ENCODE measurements at regions not wholly inside any gene's neighbourhood (a gene's known extent, or its start where the extent isn't known, plus 50 kb on each side); places are given as distances from the start of the nearest gene placed in this dataset.

DNA sequence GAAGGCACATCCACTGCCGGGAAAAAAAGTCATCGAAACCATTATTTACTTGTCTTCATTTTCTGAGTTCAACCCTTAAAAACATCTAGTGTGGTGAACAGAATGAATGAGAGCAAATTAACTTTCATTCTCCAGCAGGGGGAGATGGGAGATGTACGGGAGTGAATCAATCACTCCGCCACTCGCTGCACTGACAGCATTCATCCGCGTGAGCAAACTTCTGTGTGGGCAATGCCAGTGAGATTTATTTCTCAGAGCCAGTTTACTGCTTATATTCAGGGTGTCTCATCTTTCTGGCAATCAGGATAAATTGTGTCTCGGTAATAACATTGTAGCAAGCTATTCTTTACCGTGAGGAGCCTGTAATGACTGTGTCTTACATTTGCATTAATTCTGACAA lies 463.6 kb upstream of the MIS18BP1 start:
- TF ChIP-seq CTCF (conservative IDR thresholded peaks at IDR 0.05 in 1 of 2, IDR thresholded peaks at IDR 0.05 in 1 of 2; ENCODE audit: extremely low read depth in 1 of 2, insufficient read depth in 1 of 2, low read depth in 1 of 2, low read length in 2 of 2) (peak in 1 of 2 donors; percentile 28), EZH2 (IDR thresholded peaks at IDR 0.05; ENCODE audit: borderline replicate concordance, low read length) (no peak)

Measured in mammary epithelial cell (primary cell).